ENCODE measurements at regions not wholly inside any gene's neighbourhood (a gene's known extent, or its start where the extent isn't known, plus 50 kb on each side); places are given as distances from the start of the nearest gene placed in this dataset.

- no peak for TF ChIP-seq CTCF (IDR thresholded peaks at IDR 0.05; ENCODE audit: unreplicated experiment)
- H3K27ac Mint-ChIP-seq: no peak overlapping the region
- no peaks in the 10 kb centered on the region for H3K36me3 Mint-ChIP-seq (ENCODE audit: insufficient read depth)
- no peak overlapping the region for H3K4me3 Mint-ChIP-seq (ENCODE audit: low read depth)
- no peaks in the 10 kb centered on the region for H3K27me3 Mint-ChIP-seq
- no peaks in the 10 kb centered on the region for H3K9me3 Mint-ChIP-seq (ENCODE audit: low read depth)
- no peak for DNase-seq (ENCODE audit: low spot score, unreplicated experiment)
- no peaks in the 10 kb centered on the region for H3K4me1 Mint-ChIP-seq (ENCODE audit: low read depth)
Measured at GRCh38 chr5:21680196-21680595, 1172.9 kb downstream of the CDH12 start.

GRCh38 chr5:21678526-21678925, 1174.6 kb downstream of the CDH12 start:
- no peak overlapping the region for H3K4me3 Mint-ChIP-seq (ENCODE audit: low read depth)
- H3K36me3 Mint-ChIP-seq (ENCODE audit: insufficient read depth): no peaks in the 10 kb centered on the region
- H3K4me1 Mint-ChIP-seq (ENCODE audit: low read depth): no peaks in the 10 kb centered on the region
- TF ChIP-seq CTCF (IDR thresholded peaks at IDR 0.05; ENCODE audit: unreplicated experiment): no peak
- H3K27ac Mint-ChIP-seq: no peak overlapping the region
- H3K9me3 Mint-ChIP-seq (ENCODE audit: low read depth): no peaks in the 10 kb centered on the region
- DNase-seq (ENCODE audit: low spot score, unreplicated experiment): no peak
- no peaks in the 10 kb centered on the region for H3K27me3 Mint-ChIP-seq

- no peak overlapping the region for H3K4me3 Mint-ChIP-seq (ENCODE audit: low read depth)
- no peaks in the 10 kb centered on the region for H3K27me3 Mint-ChIP-seq
- H3K9me3 Mint-ChIP-seq (ENCODE audit: low read depth): no peaks in the 10 kb centered on the region
- no peak for TF ChIP-seq CTCF (IDR thresholded peaks at IDR 0.05; ENCODE audit: unreplicated experiment)
- no peak for DNase-seq (ENCODE audit: low spot score, unreplicated experiment)
- H3K4me1 Mint-ChIP-seq (ENCODE audit: low read depth): no peaks in the 10 kb centered on the region
- no peak overlapping the region for H3K27ac Mint-ChIP-seq
- H3K36me3 Mint-ChIP-seq (ENCODE audit: insufficient read depth): no peaks in the 10 kb centered on the region
Measured at GRCh38 chr5:21672911-21673310, 1180.2 kb downstream of the CDH12 start.

- Mint-ChIP-seq H3K4me3 (ENCODE audit: low read depth) (no peak overlapping the region), H3K27ac (no peak overlapping the region), H3K27me3 (no peaks in the 10 kb centered on the region), H3K9me3 (ENCODE audit: low read depth) (no peaks in the 10 kb centered on the region), H3K36me3 (ENCODE audit: insufficient read depth) (no peaks in the 10 kb centered on the region), H3K4me1 (ENCODE audit: low read depth) (no peaks in the 10 kb centered on the region)
- TF ChIP-seq CTCF (IDR thresholded peaks at IDR 0.05; ENCODE audit: unreplicated experiment): no peak
- no peak for DNase-seq (ENCODE audit: low spot score, unreplicated experiment)
Measured at GRCh38 chr5:21672360-21672759, 1180.8 kb downstream of the CDH12 start.

- no peak for TF ChIP-seq CTCF (IDR thresholded peaks at IDR 0.05; ENCODE audit: unreplicated experiment)
- peaks cover 17% of the 10 kb centered on the region for H3K9me3 Mint-ChIP-seq (ENCODE audit: low read depth)
Measured at GRCh38 chr5:21665524-21665923, 1187.6 kb downstream of the CDH12 start.

More at GRCh38 chr5:21665524-21665923, 1187.6 kb downstream of the CDH12 start:
- no peak for DNase-seq (ENCODE audit: low spot score, unreplicated experiment)
- Mint-ChIP-seq H3K4me3 (ENCODE audit: low read depth) (no peak overlapping the region), H3K27me3 (no peaks in the 10 kb centered on the region), H3K27ac (no peak overlapping the region), H3K4me1 (ENCODE audit: low read depth) (no peaks in the 10 kb centered on the region), H3K36me3 (ENCODE audit: insufficient read depth) (peaks cover 1% of the 10 kb centered on the region)

Data from progenitor cell of endocrine pancreas (in vitro differentiated cells).